Fibroblast of lung (primary cell): ENCODE measurements at regions not wholly inside any gene's neighbourhood (a gene's known extent, or its start where the extent isn't known, plus 50 kb on each side); places are given as distances from the start of the nearest gene placed in this dataset.

Experiments
- DNase-seq, 2 donors: peaks; one replicate each; pipeline versions ENCODE4 v3.0.0 to v3.0.0-alpha.2; 2010; ENCODE audit warnings: low read depth in 2 of 2
- H2AFZ ChIP-seq: 2 replicates; pipeline ENCODE4 v1.5.1; 2012; ENCODE audit warnings: low read length, control low read depth, inconsistent platforms
- H3K27ac ChIP-seq: 2 replicates; pipeline ENCODE4 v1.5.1; 2011; ENCODE audit warnings: low read length, control low read depth; ENCODE audit not compliant: insufficient read depth
- H3K27me3 ChIP-seq: 2 replicates; pipeline ENCODE4 v1.5.1; 2011; ENCODE audit warnings: mild to moderate bottlenecking, low read length; ENCODE audit not compliant: control insufficient read depth, insufficient read depth
- H3K36me3 ChIP-seq: 2 replicates; pipeline ENCODE4 v1.5.1; 2011; ENCODE audit warnings: low read length; ENCODE audit not compliant: control insufficient read depth, insufficient read depth
- H3K4me1 ChIP-seq: 2 replicates; pipeline ENCODE4 v1.5.1; 2011; ENCODE audit warnings: low read length; ENCODE audit not compliant: control insufficient read depth, insufficient read depth; ENCODE audit errors: extremely low read depth
- H3K4me2 ChIP-seq: 2 replicates; pipeline ENCODE4 v1.5.1; 2011; ENCODE audit warnings: low read length, control low read depth; ENCODE audit not compliant: insufficient read depth; ENCODE audit errors: extremely low read depth
- H3K4me3 ChIP-seq, 4 experiments: fragments of 200-600 bp in 1 of 4; sonication (generic) in 1 of 4; replicated peaks in 1 of 4; 2 replicates each; pipeline ENCODE4 v1.5.1; 2011 to 2016; ENCODE audit warnings: low read length in 4 of 4, low read depth in 3 of 4, mild to moderate bottlenecking in 3 of 4, control low read depth in 2 of 4, inconsistent platforms in 1 of 4, mixed read lengths in 1 of 4; ENCODE audit not compliant: insufficient read depth in 1 of 4; ENCODE audit errors: control extremely low read depth in 1 of 4
- H3K79me2 ChIP-seq: 2 replicates; pipeline ENCODE4 v1.5.1; 2012; ENCODE audit warnings: mild to moderate bottlenecking, low read length, inconsistent platforms; ENCODE audit not compliant: control insufficient read depth, insufficient read depth
- H3K9ac ChIP-seq: 2 replicates; pipeline ENCODE4 v1.5.1; 2011; ENCODE audit warnings: mild to moderate bottlenecking, low read length, control low read depth; ENCODE audit not compliant: insufficient read depth
- H3K9me3 ChIP-seq: 2 replicates; pipeline ENCODE4 v1.5.1; 2012; ENCODE audit warnings: low read depth, low read length; ENCODE audit not compliant: control insufficient read depth, insufficient read depth
- H4K20me1 ChIP-seq: 2 replicates; pipeline ENCODE4 v1.5.1; 2011; ENCODE audit warnings: low read length; ENCODE audit not compliant: control insufficient read depth, insufficient read depth; ENCODE audit errors: extremely low read depth
- CTCF ChIP-seq, 2 donors: IDR thresholded peaks in 1 of 2; conservative IDR thresholded peaks in 1 of 2; 1 replicate in 1 of 2; 2 replicates in 1 of 2; pipeline ENCODE4 v1.5.1; 2011 to 2012; ENCODE audit warnings: low read length in 2 of 2, control low read depth in 1 of 2, inconsistent platforms in 1 of 2, low read depth in 1 of 2, mild to moderate bottlenecking in 1 of 2
- EZH2 ChIP-seq: IDR thresholded peaks from 2 replicates; pipeline ENCODE4 v1.5.1; 2012; ENCODE audit warnings: low read length, control low read depth, mild to moderate bottlenecking; ENCODE audit errors: missing control alignments

GRCh38 chr5:2036885-2037284 is 154.2 kb upstream of the IRX4 start:
- no peaks in the 10 kb centered on the region for H3K79me2 ChIP-seq
- H3K9me3 ChIP-seq: no peaks in the 10 kb centered on the region
- H3K9ac ChIP-seq: no peak overlapping the region
- H2AFZ ChIP-seq: no peak overlapping the region
- no peak overlapping the region for H3K4me3 ChIP-seq
- no peaks in the 10 kb centered on the region for H4K20me1 ChIP-seq
- no peaks in the 10 kb centered on the region for H3K36me3 ChIP-seq
- no peak overlapping the region for H3K27ac ChIP-seq
- DNase-seq: no peak
- no peaks in the 10 kb centered on the region for H3K27me3 ChIP-seq
- H3K4me2 ChIP-seq: no peak overlapping the region
- H3K4me1 ChIP-seq: no peaks in the 10 kb centered on the region
- TF ChIP-seq EZH2: no peak
- TF ChIP-seq CTCF (conservative IDR thresholded peaks at IDR 0.05 in 1 of 2, IDR thresholded peaks at IDR 0.05 in 1 of 2; ENCODE audit: low read depth in 1 of 2, low read length in 2 of 2): no peak

- Histone ChIP-seq H4K20me1 (no peaks in the 10 kb centered on the region), H3K79me2 (no peaks in the 10 kb centered on the region), H3K9me3 (no peaks in the 10 kb centered on the region), H3K36me3 (no peaks in the 10 kb centered on the region), H3K4me1 (no peaks in the 10 kb centered on the region), H3K4me2 (no peak overlapping the region), H3K27me3 (no peaks in the 10 kb centered on the region), H3K4me3 (no peak overlapping the region), H3K9ac (no peak overlapping the region), H2AFZ (no peak overlapping the region), H3K27ac (no peak overlapping the region)
- no peak for DNase-seq
- TF ChIP-seq CTCF (conservative IDR thresholded peaks at IDR 0.05 in 1 of 2, IDR thresholded peaks at IDR 0.05 in 1 of 2; ENCODE audit: low read depth in 1 of 2, low read length in 2 of 2) (no peak), EZH2 (no peak)
These were observed 149.7 kb upstream of the IRX4 start for GRCh38 chr5:2032432-2032831.

GRCh38 chr5:2031581-2031980 is 148.9 kb upstream of the IRX4 start:
- no peaks in the 10 kb centered on the region for H3K4me1 ChIP-seq
- H3K27ac ChIP-seq: no peak overlapping the region
- H3K9ac ChIP-seq: no peak overlapping the region
- H3K79me2 ChIP-seq: no peaks in the 10 kb centered on the region
- no peaks in the 10 kb centered on the region for H3K27me3 ChIP-seq
- no peak overlapping the region for H3K4me2 ChIP-seq
- H3K4me3 ChIP-seq: no peak overlapping the region
- H4K20me1 ChIP-seq: no peaks in the 10 kb centered on the region
- H2AFZ ChIP-seq: no peak overlapping the region
- TF ChIP-seq EZH2 (no peak), CTCF (conservative IDR thresholded peaks at IDR 0.05 in 1 of 2, IDR thresholded peaks at IDR 0.05 in 1 of 2; ENCODE audit: low read depth in 1 of 2, low read length in 2 of 2) (no peak)
- DNase-seq: no peak
- H3K36me3 ChIP-seq: no peaks in the 10 kb centered on the region
- H3K9me3 ChIP-seq: no peaks in the 10 kb centered on the region
